K562 (cell line): ENCODE measurements at regions not wholly inside any gene's neighbourhood (a gene's known extent, or its start where the extent isn't known, plus 50 kb on each side); places are given as distances from the start of the nearest gene placed in this dataset.

Experiments used
- ATAC-seq: fragments of 200-7000 bp; cut with Tn5 transposase; 3 replicates; pipeline ENCODE4 v1.9.1; 2020; ENCODE audit warnings: moderate library complexity
- BruUV-seq: library from RNA; stranded (reverse); fragments of 400-500 nt; replicated peaks from 2 replicates; lab custom pipeline; 2021; lab: Mats Ljungman, UMichigan
- CTCF ChIA-PET: fragments of 300-600 bp; formaldehyde crosslinking; extraction: SDS; loops from one replicate; lab custom pipeline; 2021; ENCODE audit warnings: low intra/inter-chr PET ratio; lab: Yijun Ruan, JAX
- POLR2A ChIA-PET: fragments of 300-600, 350-650 bp; sonication (Branson Sonifier 250); formaldehyde crosslinking; extraction: SDS; loops from one replicate; lab custom pipeline; 2021; ENCODE audit warnings: antibody characterized with exemption, inconsistent platforms; lab: Yijun Ruan, JAX
- DNase-seq, 4 experiments: peaks; one replicate each; pipeline versions ENCODE4 v3.0.0 to v3.0.0-alpha.2; 2011 to 2018; ENCODE audit warnings: low spot score in 3 of 4, mixed read lengths in 3 of 4; ENCODE audit errors: extremely low read depth in 1 of 4
- FAIRE-seq: peaks from 2 replicates; lab custom pipeline; 2011; peaks lifted over from hg19 to GRCh38; lab: Jason Lieb, UNC
- H2AFZ ChIP-seq: 2 replicates; pipeline ENCODE4 v1.6.0; 2011; ENCODE audit warnings: low read depth, low read length, control low read depth, inconsistent platforms
- H3K27ac ChIP-seq: fragments of 200-600 bp; 3 replicates; pipeline ENCODE4 v1.8.0; 2011; ENCODE audit warnings: low read depth, mild to moderate bottlenecking, control low read depth, inconsistent platforms, low read length, moderate library complexity, mixed read lengths; ENCODE audit errors: extremely low read depth
- H3K27me3 ChIP-seq, 2 experiments: fragments of 300-600 bp in 1 of 2; 2 replicates in 1 of 2; 3 replicates in 1 of 2; pipeline versions ENCODE4 v1.6.0 to v1.8.0; 2011; ENCODE audit warnings: inconsistent platforms in 2 of 2, low read length in 2 of 2, mild to moderate bottlenecking in 1 of 2, mixed read lengths in 1 of 2, moderate library complexity in 1 of 2; ENCODE audit not compliant: control insufficient read depth in 2 of 2, insufficient read depth in 2 of 2
- H3K36me3 ChIP-seq: fragments of 300-600 bp; 3 replicates; pipeline ENCODE4 v1.8.0; 2011; ENCODE audit warnings: mild to moderate bottlenecking, low read length, inconsistent platforms; ENCODE audit not compliant: control insufficient read depth, insufficient read depth
- H3K4me1 ChIP-seq, 2 experiments: fragments of 200-600 bp in 1 of 2; replicated peaks in 1 of 2; 2 replicates in 1 of 2; 3 replicates in 1 of 2; pipeline versions ENCODE4 v1.5.1 to v1.8.0; 2011; ENCODE audit warnings: inconsistent platforms in 2 of 2, low read length in 2 of 2, mild to moderate bottlenecking in 1 of 2, mixed read lengths in 1 of 2, moderate library complexity in 1 of 2; ENCODE audit not compliant: control insufficient read depth in 2 of 2, insufficient read depth in 2 of 2
- H3K4me2 ChIP-seq: 2 replicates; pipeline ENCODE4 v1.6.1; 2011; ENCODE audit warnings: low read length, control low read depth, inconsistent platforms, mixed read lengths; ENCODE audit not compliant: insufficient read depth
- H3K4me3 ChIP-seq: fragments of 200-600 bp; sonication (generic), shearing (Covaris generic); 2 replicates; pipeline ENCODE4 v1.5.1; 2016; ENCODE audit warnings: control low read depth, inconsistent platforms
- H3K79me2 ChIP-seq: fragments of 200-600 bp; 3 replicates; pipeline ENCODE4 v1.8.0; 2011; ENCODE audit warnings: low read length, inconsistent platforms; ENCODE audit not compliant: control insufficient read depth, insufficient read depth
- H3K9ac ChIP-seq, 2 experiments: 2 replicates each; pipeline versions ENCODE4 v1.6.0 to v1.6.1; 2011; ENCODE audit warnings: low read depth in 2 of 2, low read length in 2 of 2, control low read depth in 1 of 2, inconsistent platforms in 1 of 2, mild to moderate bottlenecking in 1 of 2, mixed read lengths in 1 of 2; ENCODE audit not compliant: insufficient read depth in 1 of 2
- H3K9me1 ChIP-seq: one replicate; pipeline ENCODE4 v1.6.0; 2011; ENCODE audit warnings: inconsistent platforms, mild to moderate bottlenecking, low read length, moderate library complexity; ENCODE audit not compliant: control insufficient read depth, insufficient read depth
- H3K9me3 ChIP-seq: replicated peaks from 2 replicates; pipeline ENCODE4 v1.5.1; 2011; ENCODE audit warnings: low read depth, low read length, inconsistent platforms; ENCODE audit not compliant: control insufficient read depth, insufficient read depth
- H4K20me1 ChIP-seq: replicated peaks from 2 replicates; pipeline ENCODE4 v1.6.1; 2011; ENCODE audit warnings: low read length, inconsistent platforms, mixed read lengths; ENCODE audit not compliant: control insufficient read depth, insufficient read depth
- ESRRA ChIP-seq: fragments of 450-650 bp; IDR thresholded peaks from 2 replicates; pipeline ENCODE4 v1.6.1; 2014; ENCODE audit warnings: low read depth, mild to moderate bottlenecking, moderate library complexity, borderline replicate concordance
- MTF1 ChIP-seq: fragments of 250-450 bp; sonication (Bioruptor Pico); IDR thresholded peaks from 2 replicates; pipeline ENCODE4 v1.9.0; 2021; ENCODE audit warnings: moderate library complexity, mild to moderate bottlenecking, inconsistent platforms, borderline replicate concordance
- NCOA6 ChIP-seq: fragments of 450-650 bp; IDR thresholded peaks from 2 replicates; pipeline ENCODE4 v1.6.1; 2017; ENCODE audit warnings: mild to moderate bottlenecking
- RBFOX2 ChIP-seq: fragments of 200-400 bp; formaldehyde crosslinking; IDR thresholded peaks from 2 replicates; pipeline ENCODE4 v1.6.1; 2017; ENCODE audit warnings: low read depth, mild to moderate bottlenecking, low read length, moderate library complexity
- RBM25 ChIP-seq: fragments of 200-400 bp; formaldehyde crosslinking; IDR thresholded peaks from 2 replicates; pipeline ENCODE4 v1.6.1; 2018; ENCODE audit warnings: low read length, low read depth, moderate library complexity; ENCODE audit not compliant: severe bottlenecking
- SMARCA4 ChIP-seq: fragments of 450-650 bp; IDR thresholded peaks from 2 replicates; pipeline ENCODE4 v1.6.1; 2016
- SMARCB1 ChIP-seq: IDR thresholded peaks from 2 replicates; pipeline ENCODE4 v1.6.1; 2011; ENCODE audit warnings: improper control_type of control experiment, low read depth; ENCODE audit not compliant: insufficient read length
- TCF7 ChIP-seq: sonication (generic); IDR thresholded peaks from 2 replicates; pipeline ENCODE4 v1.6.1; 2016; ENCODE audit warnings: antibody characterized with exemption, borderline replicate concordance
- ZBTB5 ChIP-seq: fragments of 450-650 bp; IDR thresholded peaks from 2 replicates; pipeline ENCODE4 v1.6.1; 2017; ENCODE audit warnings: antibody characterized with exemption
- ZNF277 ChIP-seq: fragments of 250-450 bp; sonication (Bioruptor Pico); IDR thresholded peaks from 2 replicates; pipeline ENCODE4 v1.8.0; 2022; ENCODE audit warnings: inconsistent platforms, mild to moderate bottlenecking, moderate library complexity, borderline replicate concordance
- ZNF3 ChIP-seq: fragments of 250-450 bp; sonication (Bioruptor Pico); IDR thresholded peaks from 2 replicates; pipeline ENCODE4 v1.5.0; 2021; ENCODE audit warnings: mild to moderate bottlenecking, moderate library complexity
- ZNF384 ChIP-seq: IDR thresholded peaks from 2 replicates; pipeline ENCODE4 v1.6.1; 2012; ENCODE audit warnings: low read depth, low read length, improper control_type of control experiment
- ZNF766 ChIP-seq: fragments of 200-800 bp; sonication (Bioruptor generic); conservative IDR thresholded peaks from 2 replicates; pipeline ENCODE4 v1.6.1; 2016; ENCODE audit warnings: missing genetic modification characterization, missing compliant biosample characterization
- WGBS: fragments of 100-300 bp; shearing (Covaris generic); methylation state at CpG from one replicate; pipeline ENCODE4 v1.1.6; 2016; ENCODE audit warnings: low coverage, mixed read lengths; ENCODE audit not compliant: insufficient coverage; ENCODE audit errors: missing lambda C conversion rate; 5-methylcytosine and 5-hydroxymethylcytosine counted together
- in situ Hi-C: fragments of 300-500 bp; cut with MboI; formaldehyde crosslinking; loops from 4 replicates; pipeline ENCODE4 v1.15.0; 2018; ENCODE audit warnings: inconsistent platforms, mixed read lengths
- intact Hi-C: fragments of 100-400 bp; cut with micrococcal nuclease; formaldehyde crosslinking; loops from 2 replicates; pipeline ENCODE4 v1.14.2; 2022

DNA sequence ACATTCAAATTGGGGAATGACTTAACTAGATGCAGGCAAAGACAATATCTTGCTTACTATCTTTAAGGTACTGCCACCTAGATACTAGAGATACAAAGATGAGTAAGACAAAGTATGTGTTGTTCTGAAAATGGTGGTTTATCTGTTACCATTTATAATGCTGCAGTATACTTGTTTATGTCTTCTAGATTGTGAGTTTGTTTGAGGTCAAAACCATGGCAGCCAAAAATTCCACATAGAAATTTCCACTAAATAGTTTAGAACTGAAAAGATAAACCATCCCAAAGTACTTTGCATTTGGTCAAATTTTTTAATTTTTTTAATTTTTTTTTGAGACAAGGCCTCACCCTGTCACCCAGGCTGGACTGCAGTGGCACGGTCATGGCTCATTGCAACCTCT lies 150.8 kb downstream of the SOX4 start:
- POLR2A ChIA-PET: no interaction called here
- Histone ChIP-seq H2AFZ (no peak overlapping the region), H3K9me3 (no peaks in the 10 kb centered on the region), H4K20me1 (no peaks in the 10 kb centered on the region), H3K27ac (no peak overlapping the region), H3K4me1 (no peaks in the 10 kb centered on the region), H3K4me3 (no peak overlapping the region), H3K9me1 (no peaks in the 10 kb centered on the region), H3K9ac (no peak overlapping the region), H3K4me2 (no peak overlapping the region), H3K27me3 (peaks cover 3 to 9% of the 10 kb centered on the region in 2 experiments; a peak in 2 of 5 replicates), H3K79me2 (no peaks in the 10 kb centered on the region), H3K36me3 (no peaks in the 10 kb centered on the region)
- FAIRE-seq: peak; percentile 19
- 0% methylated on average over 1 of the region's 1 CpG for WGBS
- intact Hi-C loops: no loop called here
- BruUV-seq: no TSS peak
- ATAC-seq: no peak
- CTCF ChIA-PET: no interaction called here
- in situ Hi-C loops: no loop called here
- DNase-seq: no peak
- TF ChIP-seq ESRRA: no peak
- no peak for TF ChIP-seq SMARCB1
- TF ChIP-seq ZNF3: no peak

DNA sequence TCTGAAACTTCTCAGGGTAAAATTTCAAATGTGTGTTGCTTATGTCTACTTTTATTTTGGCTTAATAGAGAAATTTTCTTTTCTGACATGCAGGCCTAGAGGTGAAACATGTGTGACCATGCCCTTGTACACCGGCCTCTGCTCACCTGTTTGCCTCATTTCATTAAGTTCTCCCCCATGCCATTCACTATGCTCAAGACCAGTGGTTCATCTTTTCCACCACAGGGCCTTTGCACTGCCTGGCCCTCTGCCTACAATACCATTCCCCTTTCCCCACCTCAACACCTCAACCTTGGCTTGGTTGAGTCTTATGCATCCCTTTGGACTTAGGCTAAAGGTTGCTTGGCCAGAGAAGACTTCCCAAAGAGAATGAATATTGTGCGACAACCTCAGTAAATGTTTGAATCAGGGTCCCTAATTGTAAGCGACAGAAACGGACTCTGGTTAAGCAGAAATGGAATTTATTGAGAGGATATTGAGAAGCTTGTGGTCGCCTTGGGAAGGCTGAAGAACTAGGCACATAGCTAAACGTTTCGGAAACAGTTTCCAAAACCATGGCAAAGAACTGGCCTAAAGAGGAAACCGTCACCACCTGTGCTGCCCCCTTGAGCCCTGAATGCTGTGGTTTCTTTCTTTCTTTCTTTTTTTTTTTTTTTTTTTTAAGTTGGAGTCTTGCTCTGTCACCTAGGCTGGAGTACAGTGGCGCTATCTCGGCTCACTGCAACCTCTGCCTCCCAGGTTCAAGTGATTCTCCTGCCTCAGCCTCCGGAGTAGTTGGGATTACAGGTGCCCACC lies 152.2 kb downstream of the SOX4 start:
- Histone ChIP-seq H3K9ac (no peak overlapping the region), H2AFZ (no peak overlapping the region), H3K9me3 (no peaks in the 10 kb centered on the region), H3K4me3 (no peak overlapping the region), H3K4me1 (no peaks in the 10 kb centered on the region), H3K27ac (no peak overlapping the region), H4K20me1 (no peaks in the 10 kb centered on the region), H3K36me3 (no peaks in the 10 kb centered on the region), H3K79me2 (no peaks in the 10 kb centered on the region), H3K27me3 (peaks cover 3 to 9% of the 10 kb centered on the region in 2 experiments; a peak in 3 of 5 replicates), H3K4me2 (no peak overlapping the region), H3K9me1 (no peaks in the 10 kb centered on the region)
- ChIA-PET POLR2A (no interaction called here), CTCF (interaction anchor here (0.7 kb wide), 1 partner anchor 1654 kb away, joined by 3 read pairs; no protein-coding TSS in a partner anchor)
- DNase-seq: no peak
- no peak for FAIRE-seq
- 1% methylated on average over 11 of the region's 11 CpGs for WGBS
- no TSS peak for BruUV-seq
- ATAC-seq: peak; percentile 22; the same call in 2 of the 3 replicates
- in situ Hi-C loops (no loop called here), intact Hi-C loops (no loop called here)
- TF ChIP-seq TCF7: no peak
- TF ChIP-seq RBM25: peak; percentile 67
- no peak for TF ChIP-seq ZBTB5
- TF ChIP-seq ZNF766 (CRISPR knock-in tag): no peak
- peak; percentile 71 for TF ChIP-seq ZNF384
- TF ChIP-seq ZNF277 (CRISPR knock-in tag): no peak
- TF ChIP-seq RBFOX2: no peak
- TF ChIP-seq MTF1 (CRISPR knock-in tag): no peak
- no peak for TF ChIP-seq SMARCA4
- no peak for TF ChIP-seq NCOA6
